Peyer's patch (tissue), 4 donors: ENCODE measurements at regions not wholly inside any gene's neighbourhood (a gene's known extent, or its start where the extent isn't known, plus 50 kb on each side); places are given as distances from the start of the nearest gene placed in this dataset.

Source experiments
- POLR2A ChIP-seq, 2 donors: fragments of 450-650 bp; IDR thresholded peaks; one replicate each; pipeline ENCODE4 v1.5.1; 2017; ENCODE audit warnings: antibody characterized with exemption in 2 of 2, mild to moderate bottlenecking in 2 of 2, moderate library complexity in 2 of 2
- TF ChIP-seq, protein P1 (sequence below), 6 experiments: fragments of 450-650 bp in 4 of 6; fragments of 200-600 bp in 2 of 6; sonication (generic) in 1 of 6; IDR thresholded peaks; one replicate each; pipeline ENCODE4 v1.5.1; 2017 to 2019; ENCODE audit warnings: antibody characterized with exemption in 6 of 6, mild to moderate bottlenecking in 3 of 6, moderate library complexity in 1 of 6

DNA sequence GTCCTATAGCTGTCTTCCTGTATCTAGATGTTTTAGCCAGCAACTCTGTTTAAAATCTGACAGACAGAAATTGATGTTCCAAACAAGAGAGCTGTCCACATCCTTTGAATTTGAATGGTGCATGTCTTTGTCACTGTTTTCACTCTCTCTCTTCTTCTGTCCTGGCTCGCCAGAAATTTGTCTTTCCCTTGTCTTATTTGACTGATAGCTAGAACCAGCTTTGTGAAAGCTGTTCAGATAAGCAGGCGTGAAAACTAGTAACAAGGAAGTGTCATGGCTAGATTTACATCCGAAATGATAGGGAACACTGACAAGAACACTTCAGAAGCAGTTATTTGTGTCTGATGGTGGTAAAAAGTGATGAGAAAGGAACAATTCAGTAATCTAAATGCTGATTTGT, 354.9 kb upstream of the SLITRK1 start:
- TF ChIP-seq, protein P1, sequence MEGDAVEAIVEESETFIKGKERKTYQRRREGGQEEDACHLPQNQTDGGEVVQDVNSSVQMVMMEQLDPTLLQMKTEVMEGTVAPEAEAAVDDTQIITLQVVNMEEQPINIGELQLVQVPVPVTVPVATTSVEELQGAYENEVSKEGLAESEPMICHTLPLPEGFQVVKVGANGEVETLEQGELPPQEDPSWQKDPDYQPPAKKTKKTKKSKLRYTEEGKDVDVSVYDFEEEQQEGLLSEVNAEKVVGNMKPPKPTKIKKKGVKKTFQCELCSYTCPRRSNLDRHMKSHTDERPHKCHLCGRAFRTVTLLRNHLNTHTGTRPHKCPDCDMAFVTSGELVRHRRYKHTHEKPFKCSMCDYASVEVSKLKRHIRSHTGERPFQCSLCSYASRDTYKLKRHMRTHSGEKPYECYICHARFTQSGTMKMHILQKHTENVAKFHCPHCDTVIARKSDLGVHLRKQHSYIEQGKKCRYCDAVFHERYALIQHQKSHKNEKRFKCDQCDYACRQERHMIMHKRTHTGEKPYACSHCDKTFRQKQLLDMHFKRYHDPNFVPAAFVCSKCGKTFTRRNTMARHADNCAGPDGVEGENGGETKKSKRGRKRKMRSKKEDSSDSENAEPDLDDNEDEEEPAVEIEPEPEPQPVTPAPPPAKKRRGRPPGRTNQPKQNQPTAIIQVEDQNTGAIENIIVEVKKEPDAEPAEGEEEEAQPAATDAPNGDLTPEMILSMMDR (IDR thresholded peaks at IDR 0.05): no peak
- TF ChIP-seq POLR2A (IDR thresholded peaks at IDR 0.05): no peak
